Ascending aorta (tissue), 2 donors: ENCODE measurements at regions not wholly inside any gene's neighbourhood (a gene's known extent, or its start where the extent isn't known, plus 50 kb on each side); places are given as distances from the start of the nearest gene placed in this dataset.

ENCODE experiments used
- DNase-seq, 2 donors: peaks; one replicate each; pipeline ENCODE4 v3.0.0-alpha.2; 2019; ENCODE audit warnings: low spot score in 2 of 2
- H3K27ac ChIP-seq, 2 donors: fragments of 200-600 bp; sonication (generic); one replicate each; pipeline ENCODE4 v1.5.1; 2016 to 2017; ENCODE audit warnings: mild to moderate bottlenecking in 1 of 2
- H3K27me3 ChIP-seq: fragments of 200-600 bp; sonication (generic); one replicate; pipeline ENCODE4 v1.5.1; 2017
- H3K36me3 ChIP-seq, 2 donors: fragments of 200-600 bp; sonication (generic); one replicate each; pipeline ENCODE4 v1.5.1; 2016
- H3K4me1 ChIP-seq, 2 donors: fragments of 200-600 bp; sonication (generic); one replicate each; pipeline ENCODE4 v1.5.1; 2016 to 2017; ENCODE audit warnings: mild to moderate bottlenecking in 1 of 2
- H3K4me3 ChIP-seq, 2 donors: fragments of 200-600 bp; sonication (generic); one replicate each; pipeline ENCODE4 v1.5.1; 2016 to 2017; ENCODE audit warnings: mild to moderate bottlenecking in 1 of 2
- H3K9me3 ChIP-seq, 2 donors: fragments of 200-600 bp; sonication (generic); one replicate each; pipeline ENCODE4 v1.5.1; 2016
- CTCF ChIP-seq, 3 experiments: fragments of 200-600 bp in 2 of 3; fragments of 450-650 bp in 1 of 3; sonication (generic) in 2 of 3; IDR thresholded peaks; one replicate each; pipeline ENCODE4 v1.5.1; 2016 to 2019; ENCODE audit warnings: antibody characterized with exemption in 3 of 3, mild to moderate bottlenecking in 1 of 3, moderate library complexity in 1 of 3
- intact Hi-C: fragments of 100-400 bp; cut with DNase I; formaldehyde crosslinking; loops from one replicate; pipeline ENCODE4 v1.15.1; 2023

GRCh38 chr10:9081961-9082360 is 1027.5 kb downstream of the GATA3 start:
- Histone ChIP-seq H3K4me1 (no peaks in the 10 kb centered on the region), H3K9me3 (no peaks in the 10 kb centered on the region), H3K27ac (no peak overlapping the region), H3K27me3 (no peaks in the 10 kb centered on the region), H3K4me3 (no peak overlapping the region), H3K36me3 (no peaks in the 10 kb centered on the region)
- intact Hi-C loops: no loop called here
- no peak for TF ChIP-seq CTCF (IDR thresholded peaks at IDR 0.05)
- no peak for DNase-seq

DNA sequence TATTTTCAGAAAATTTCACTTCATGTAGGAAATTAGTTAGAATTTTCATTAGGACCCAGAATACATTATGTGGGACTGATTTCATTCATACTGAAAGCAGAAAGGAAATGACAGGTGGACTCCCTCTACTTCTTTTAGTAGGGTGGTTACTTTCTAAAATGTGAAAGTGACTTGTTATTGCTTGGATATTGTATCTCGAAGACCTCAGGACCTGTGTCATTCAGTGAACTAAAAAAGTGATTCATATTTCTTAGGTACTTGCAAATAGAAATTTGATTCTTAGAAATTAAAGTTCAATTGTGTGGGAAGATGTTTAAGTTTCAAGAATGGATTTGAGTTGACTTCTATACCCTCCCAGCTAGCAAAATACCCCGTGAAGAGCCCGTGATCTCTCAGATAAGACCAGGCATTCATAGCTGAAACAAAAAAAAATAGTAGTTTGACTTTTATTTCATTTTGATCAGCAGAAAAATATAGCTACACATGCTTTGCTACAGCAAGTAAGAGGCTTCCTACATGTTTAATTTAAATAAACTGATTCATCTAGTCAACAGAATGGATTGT is 1037.1 kb downstream of the GATA3 start:
- Histone ChIP-seq H3K4me3 (no peak overlapping the region), H3K27ac (no peak overlapping the region), H3K4me1 (no peaks in the 10 kb centered on the region), H3K27me3 (no peaks in the 10 kb centered on the region), H3K36me3 (no peaks in the 10 kb centered on the region), H3K9me3 (no peaks in the 10 kb centered on the region)
- no peak for TF ChIP-seq CTCF (IDR thresholded peaks at IDR 0.05)
- no peak for DNase-seq
- intact Hi-C loops: no loop called here

- H3K36me3 ChIP-seq: no peaks in the 10 kb centered on the region
- intact Hi-C loops: no loop called here
- TF ChIP-seq CTCF (IDR thresholded peaks at IDR 0.05): no peak
- no peak overlapping the region for H3K4me3 ChIP-seq
- H3K9me3 ChIP-seq: no peaks in the 10 kb centered on the region
- DNase-seq: no peak
- H3K4me1 ChIP-seq: no peaks in the 10 kb centered on the region
- no peaks in the 10 kb centered on the region for H3K27me3 ChIP-seq
- H3K27ac ChIP-seq: no peak overlapping the region
These were observed 1041.8 kb downstream of the GATA3 start for GRCh38 chr10:9096288-9096687.

DNA sequence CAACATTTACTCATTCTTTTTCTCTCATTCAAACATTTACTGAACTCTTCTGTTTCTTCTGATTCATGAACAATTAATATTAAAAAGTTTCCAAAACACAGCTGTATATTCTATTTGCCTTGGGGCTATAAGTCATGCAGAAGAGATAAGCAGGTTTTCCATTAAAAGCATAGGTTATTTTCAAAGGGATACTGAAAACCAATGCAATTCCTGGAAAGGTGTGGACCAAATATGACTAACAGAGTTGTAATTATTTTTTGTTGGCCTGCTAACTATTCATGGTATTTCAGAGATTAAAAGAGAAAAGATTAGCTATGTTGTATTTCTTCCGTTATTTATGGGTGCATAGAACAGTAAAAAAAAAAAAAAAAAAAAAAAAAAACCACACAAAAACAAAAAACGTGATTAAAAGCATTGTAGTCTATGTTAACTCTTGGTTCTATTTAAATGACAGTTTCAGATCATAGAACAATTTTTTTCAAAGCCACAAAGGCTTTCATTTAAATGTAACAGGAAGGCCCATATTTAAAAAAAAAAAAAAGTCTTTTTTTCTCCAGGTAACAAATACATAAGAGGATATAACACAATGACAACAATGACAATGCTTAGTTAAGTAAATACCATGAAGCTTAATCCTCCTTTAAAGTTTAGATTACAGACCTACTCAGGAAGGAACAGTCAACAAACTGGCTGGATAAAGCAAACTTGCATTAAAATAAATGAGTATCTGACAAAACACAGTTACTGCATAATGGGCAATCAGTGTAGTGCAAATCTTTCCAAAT is 1042.9 kb downstream of the GATA3 start:
- no peaks in the 10 kb centered on the region for H3K27me3 ChIP-seq
- H3K27ac ChIP-seq: no peak overlapping the region
- no peak for DNase-seq
- no peak overlapping the region for H3K4me3 ChIP-seq
- H3K36me3 ChIP-seq: no peaks in the 10 kb centered on the region
- intact Hi-C loops: no loop called here
- H3K4me1 ChIP-seq: no peaks in the 10 kb centered on the region
- TF ChIP-seq CTCF (IDR thresholded peaks at IDR 0.05): no peak
- no peaks in the 10 kb centered on the region for H3K9me3 ChIP-seq

- no peaks in the 10 kb centered on the region for H3K36me3 ChIP-seq
- DNase-seq: no peak
- intact Hi-C loops: no loop called here
- no peaks in the 10 kb centered on the region for H3K4me1 ChIP-seq
- H3K27ac ChIP-seq: no peak overlapping the region
- no peaks in the 10 kb centered on the region for H3K27me3 ChIP-seq
- H3K9me3 ChIP-seq: no peaks in the 10 kb centered on the region
- no peak overlapping the region for H3K4me3 ChIP-seq
- no peak for TF ChIP-seq CTCF (IDR thresholded peaks at IDR 0.05)
These were observed 1043.5 kb downstream of the GATA3 start for GRCh38 chr10:9097991-9098306.
